WTC11 (cell line): ENCODE measurements at regions not wholly inside any gene's neighbourhood (a gene's known extent, or its start where the extent isn't known, plus 50 kb on each side); places are given as distances from the start of the nearest gene placed in this dataset.

ENCODE experiments used
- ATAC-seq: fragments of 200-7000 bp; cut with Tn5 transposase; 2 replicates; pipeline ENCODE4 v1.10.0; 2021; ENCODE audit warnings: mild to moderate bottlenecking, moderate library complexity
- CTCF ChIA-PET: fragments of 300-600 bp; sonication (Branson Sonifier 250); formaldehyde crosslinking; loops from one replicate; lab custom pipeline; 2021; ENCODE audit warnings: antibody characterized with exemption; lab: Charles Lee
- POLR2A ChIA-PET: fragments of 350-600 bp; sonication (Branson Sonifier 250); formaldehyde crosslinking; loops from one replicate; lab custom pipeline; 2021; ENCODE audit warnings: antibody characterized with exemption; lab: Charles Lee
- DNase-seq: peaks from one replicate; pipeline ENCODE4 v3.0.0; 2021; ENCODE audit warnings: low spot score
- H3K27ac Mint-ChIP-seq: 2 replicates; pipeline ENCODE4 v1.8.0; 2021; ENCODE audit warnings: mixed read lengths
- H3K27me3 Mint-ChIP-seq: 2 replicates; pipeline ENCODE4 v1.8.0; 2021; ENCODE audit warnings: low read depth, mild to moderate bottlenecking, moderate library complexity, mixed read lengths
- H3K36me3 Mint-ChIP-seq: 2 replicates; pipeline ENCODE4 v1.8.0; 2021; ENCODE audit warnings: mixed read lengths
- H3K4me1 Mint-ChIP-seq: 2 replicates; pipeline ENCODE4 v1.8.0; 2022; ENCODE audit warnings: mixed read lengths
- H3K4me3 Mint-ChIP-seq: 2 replicates; pipeline ENCODE4 v1.8.0; 2021; ENCODE audit warnings: mild to moderate bottlenecking, moderate library complexity, mixed read lengths
- H3K9me3 Mint-ChIP-seq: 2 replicates; pipeline ENCODE4 v1.8.0; 2021; ENCODE audit warnings: mixed read lengths
- ATF1 ChIP-seq: sonication (generic); formaldehyde crosslinking; IDR thresholded peaks from 2 replicates; pipeline ENCODE4 v1.8.1; 2023; ENCODE audit warnings: mild to moderate bottlenecking, moderate library complexity, missing genetic modification reagents
- ELF4 ChIP-seq: sonication (generic); formaldehyde crosslinking; IDR thresholded peaks from 2 replicates; pipeline ENCODE4 v1.8.1; 2022; ENCODE audit warnings: low read depth, mild to moderate bottlenecking, moderate library complexity, missing genetic modification reagents
- ETV6 ChIP-seq: sonication (generic); formaldehyde crosslinking; IDR thresholded peaks from 2 replicates; pipeline ENCODE4 v1.8.1; 2022; ENCODE audit warnings: mild to moderate bottlenecking, missing genetic modification reagents
- JUN ChIP-seq: sonication (generic); formaldehyde crosslinking; IDR thresholded peaks from 2 replicates; pipeline ENCODE4 v1.8.0; 2023; ENCODE audit warnings: mild to moderate bottlenecking, missing genetic modification reagents
- NFATC4 ChIP-seq: fragments of 250-450 bp; sonication (Bioruptor Pico); IDR thresholded peaks from 2 replicates; pipeline ENCODE4 v1.9.0; 2021; ENCODE audit warnings: mild to moderate bottlenecking
- OVOL2 ChIP-seq: fragments of 250-450 bp; sonication (Bioruptor Pico); IDR thresholded peaks from 2 replicates; pipeline ENCODE4 v1.9.0; 2021; ENCODE audit warnings: mild to moderate bottlenecking, borderline replicate concordance
- SOX15 ChIP-seq: fragments of 250-450 bp; sonication (Bioruptor Pico); IDR thresholded peaks from 2 replicates; pipeline ENCODE4 v1.9.0; 2021; ENCODE audit warnings: mild to moderate bottlenecking
- ZBTB21 ChIP-seq: sonication (generic); formaldehyde crosslinking; IDR thresholded peaks from 2 replicates; pipeline ENCODE4 v1.8.1; 2023; ENCODE audit warnings: mild to moderate bottlenecking, missing genetic modification reagents, borderline replicate concordance
- ZNF138 ChIP-seq: sonication (generic); formaldehyde crosslinking; conservative IDR thresholded peaks from 2 replicates; pipeline ENCODE4 v1.8.1; 2022; ENCODE audit warnings: mild to moderate bottlenecking, moderate library complexity, missing genetic modification reagents
- ZNF396 ChIP-seq: fragments of 250-450 bp; sonication (Bioruptor Pico); IDR thresholded peaks from 2 replicates; pipeline ENCODE4 v1.8.0; 2021; ENCODE audit warnings: mild to moderate bottlenecking, moderate library complexity, borderline replicate concordance
- ZNF416 ChIP-seq: fragments of 250-450 bp; sonication (Bioruptor Pico); IDR thresholded peaks from 2 replicates; pipeline ENCODE4 v1.9.0; 2021; ENCODE audit warnings: mild to moderate bottlenecking, inconsistent platforms
- TF ChIP-seq, protein P1 (sequence below): fragments of 200-600 bp; IDR thresholded peaks from 2 replicates; pipeline ENCODE4 v1.8.0; 2022; ENCODE audit warnings: antibody characterized with exemption
- TF ChIP-seq, protein P2 (sequence below): sonication (generic); formaldehyde crosslinking; IDR thresholded peaks from 2 replicates; pipeline ENCODE4 v1.8.0; 2022; ENCODE audit warnings: missing genetic modification reagents
- TF ChIP-seq, protein P3 (sequence below): sonication (generic); formaldehyde crosslinking; IDR thresholded peaks from 2 replicates; pipeline ENCODE4 v1.8.0; 2022; ENCODE audit warnings: mild to moderate bottlenecking, missing genetic modification reagents
- TF ChIP-seq, protein P4 (sequence below): sonication (generic); formaldehyde crosslinking; IDR thresholded peaks from 2 replicates; pipeline ENCODE4 v1.8.0; 2023; ENCODE audit warnings: missing genetic modification reagents, mild to moderate bottlenecking, borderline replicate concordance
- TF ChIP-seq, protein P5 (sequence below): sonication (generic); formaldehyde crosslinking; IDR thresholded peaks from 2 replicates; pipeline ENCODE4 v1.8.1; 2023; ENCODE audit warnings: mild to moderate bottlenecking, missing genetic modification reagents

DNA sequence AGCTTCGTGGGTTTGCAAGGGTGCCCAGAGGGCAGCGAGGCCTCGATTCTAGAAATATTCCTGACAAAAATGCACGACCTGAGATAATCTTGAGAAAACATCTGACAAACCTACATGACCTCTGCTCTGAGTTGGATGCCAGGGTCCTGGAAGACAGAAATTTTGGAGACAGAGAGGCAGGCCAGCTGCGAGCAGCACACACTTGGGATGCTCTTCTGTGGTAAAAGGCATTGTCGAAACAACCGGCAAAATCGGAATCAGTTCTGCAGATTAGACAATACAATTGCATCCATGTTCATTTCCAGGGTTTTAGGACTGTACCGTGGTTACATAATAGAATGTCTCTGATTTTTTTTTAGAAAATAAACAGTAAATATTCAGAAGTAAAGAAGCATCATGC lies 74.2 kb downstream of the GADD45G start:
- CTCF ChIA-PET: interaction anchor here (1.5 to 2.7 kb wide), 2 partner anchors 74 to 76 kb away, joined by 11 to 30 read pairs; partner anchors contain the start of gene GADD45G

DNA sequence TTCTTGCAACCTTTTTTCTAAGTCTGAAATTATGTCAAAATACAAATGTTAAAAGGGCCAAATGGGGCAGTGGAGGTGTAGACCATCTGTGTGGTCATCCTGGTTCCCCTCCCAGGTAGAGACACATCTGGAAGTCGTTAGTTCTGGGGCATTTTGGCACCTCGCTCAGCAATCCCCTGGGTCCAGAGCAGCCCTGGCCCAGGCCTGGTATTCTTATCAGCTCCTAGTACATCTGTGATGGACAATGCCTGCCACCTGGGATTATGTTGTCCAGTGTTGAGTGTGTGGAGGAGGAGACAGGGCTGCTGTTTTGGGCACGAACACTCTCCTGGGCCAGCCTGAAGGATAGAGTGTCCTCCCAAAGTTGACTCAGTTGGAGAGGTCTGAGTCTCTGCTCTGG lies 74.8 kb downstream of the GADD45G start:
- TF ChIP-seq ZBTB21 (CRISPR knock-in tag) (no peak), ETV6 (CRISPR knock-in tag) (no peak), ATF1 (CRISPR knock-in tag) (no peak), ZNF396 (no peak), NFATC4 (CRISPR knock-in tag) (no peak), JUN (CRISPR knock-in tag) (no peak), ZNF138 (CRISPR knock-in tag) (no peak), OVOL2 (no peak), SOX15 (CRISPR knock-in tag) (no peak), ELF4 (no peak)
- TF ChIP-seq, protein P1, sequence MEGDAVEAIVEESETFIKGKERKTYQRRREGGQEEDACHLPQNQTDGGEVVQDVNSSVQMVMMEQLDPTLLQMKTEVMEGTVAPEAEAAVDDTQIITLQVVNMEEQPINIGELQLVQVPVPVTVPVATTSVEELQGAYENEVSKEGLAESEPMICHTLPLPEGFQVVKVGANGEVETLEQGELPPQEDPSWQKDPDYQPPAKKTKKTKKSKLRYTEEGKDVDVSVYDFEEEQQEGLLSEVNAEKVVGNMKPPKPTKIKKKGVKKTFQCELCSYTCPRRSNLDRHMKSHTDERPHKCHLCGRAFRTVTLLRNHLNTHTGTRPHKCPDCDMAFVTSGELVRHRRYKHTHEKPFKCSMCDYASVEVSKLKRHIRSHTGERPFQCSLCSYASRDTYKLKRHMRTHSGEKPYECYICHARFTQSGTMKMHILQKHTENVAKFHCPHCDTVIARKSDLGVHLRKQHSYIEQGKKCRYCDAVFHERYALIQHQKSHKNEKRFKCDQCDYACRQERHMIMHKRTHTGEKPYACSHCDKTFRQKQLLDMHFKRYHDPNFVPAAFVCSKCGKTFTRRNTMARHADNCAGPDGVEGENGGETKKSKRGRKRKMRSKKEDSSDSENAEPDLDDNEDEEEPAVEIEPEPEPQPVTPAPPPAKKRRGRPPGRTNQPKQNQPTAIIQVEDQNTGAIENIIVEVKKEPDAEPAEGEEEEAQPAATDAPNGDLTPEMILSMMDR: no peak
- TF ChIP-seq, protein P2, sequence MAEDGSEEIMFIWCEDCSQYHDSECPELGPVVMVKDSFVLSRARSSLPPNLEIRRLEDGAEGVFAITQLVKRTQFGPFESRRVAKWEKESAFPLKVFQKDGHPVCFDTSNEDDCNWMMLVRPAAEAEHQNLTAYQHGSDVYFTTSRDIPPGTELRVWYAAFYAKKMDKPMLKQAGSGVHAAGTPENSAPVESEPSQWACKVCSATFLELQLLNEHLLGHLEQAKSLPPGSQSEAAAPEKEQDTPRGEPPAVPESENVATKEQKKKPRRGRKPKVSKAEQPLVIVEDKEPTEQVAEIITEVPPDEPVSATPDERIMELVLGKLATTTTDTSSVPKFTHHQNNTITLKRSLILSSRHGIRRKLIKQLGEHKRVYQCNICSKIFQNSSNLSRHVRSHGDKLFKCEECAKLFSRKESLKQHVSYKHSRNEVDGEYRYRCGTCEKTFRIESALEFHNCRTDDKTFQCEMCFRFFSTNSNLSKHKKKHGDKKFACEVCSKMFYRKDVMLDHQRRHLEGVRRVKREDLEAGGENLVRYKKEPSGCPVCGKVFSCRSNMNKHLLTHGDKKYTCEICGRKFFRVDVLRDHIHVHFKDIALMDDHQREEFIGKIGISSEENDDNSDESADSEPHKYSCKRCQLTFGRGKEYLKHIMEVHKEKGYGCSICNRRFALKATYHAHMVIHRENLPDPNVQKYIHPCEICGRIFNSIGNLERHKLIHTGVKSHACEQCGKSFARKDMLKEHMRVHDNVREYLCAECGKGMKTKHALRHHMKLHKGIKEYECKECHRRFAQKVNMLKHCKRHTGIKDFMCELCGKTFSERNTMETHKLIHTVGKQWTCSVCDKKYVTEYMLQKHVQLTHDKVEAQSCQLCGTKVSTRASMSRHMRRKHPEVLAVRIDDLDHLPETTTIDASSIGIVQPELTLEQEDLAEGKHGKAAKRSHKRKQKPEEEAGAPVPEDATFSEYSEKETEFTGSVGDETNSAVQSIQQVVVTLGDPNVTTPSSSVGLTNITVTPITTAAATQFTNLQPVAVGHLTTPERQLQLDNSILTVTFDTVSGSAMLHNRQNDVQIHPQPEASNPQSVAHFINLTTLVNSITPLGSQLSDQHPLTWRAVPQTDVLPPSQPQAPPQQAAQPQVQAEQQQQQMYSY (CRISPR knock-in tag): no peak
- TF ChIP-seq, protein P3, sequence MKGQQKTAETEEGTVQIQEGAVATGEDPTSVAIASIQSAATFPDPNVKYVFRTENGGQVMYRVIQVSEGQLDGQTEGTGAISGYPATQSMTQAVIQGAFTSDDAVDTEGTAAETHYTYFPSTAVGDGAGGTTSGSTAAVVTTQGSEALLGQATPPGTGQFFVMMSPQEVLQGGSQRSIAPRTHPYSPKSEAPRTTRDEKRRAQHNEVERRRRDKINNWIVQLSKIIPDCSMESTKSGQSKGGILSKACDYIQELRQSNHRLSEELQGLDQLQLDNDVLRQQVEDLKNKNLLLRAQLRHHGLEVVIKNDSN (CRISPR knock-in tag): no peak
- TF ChIP-seq, protein P4, sequence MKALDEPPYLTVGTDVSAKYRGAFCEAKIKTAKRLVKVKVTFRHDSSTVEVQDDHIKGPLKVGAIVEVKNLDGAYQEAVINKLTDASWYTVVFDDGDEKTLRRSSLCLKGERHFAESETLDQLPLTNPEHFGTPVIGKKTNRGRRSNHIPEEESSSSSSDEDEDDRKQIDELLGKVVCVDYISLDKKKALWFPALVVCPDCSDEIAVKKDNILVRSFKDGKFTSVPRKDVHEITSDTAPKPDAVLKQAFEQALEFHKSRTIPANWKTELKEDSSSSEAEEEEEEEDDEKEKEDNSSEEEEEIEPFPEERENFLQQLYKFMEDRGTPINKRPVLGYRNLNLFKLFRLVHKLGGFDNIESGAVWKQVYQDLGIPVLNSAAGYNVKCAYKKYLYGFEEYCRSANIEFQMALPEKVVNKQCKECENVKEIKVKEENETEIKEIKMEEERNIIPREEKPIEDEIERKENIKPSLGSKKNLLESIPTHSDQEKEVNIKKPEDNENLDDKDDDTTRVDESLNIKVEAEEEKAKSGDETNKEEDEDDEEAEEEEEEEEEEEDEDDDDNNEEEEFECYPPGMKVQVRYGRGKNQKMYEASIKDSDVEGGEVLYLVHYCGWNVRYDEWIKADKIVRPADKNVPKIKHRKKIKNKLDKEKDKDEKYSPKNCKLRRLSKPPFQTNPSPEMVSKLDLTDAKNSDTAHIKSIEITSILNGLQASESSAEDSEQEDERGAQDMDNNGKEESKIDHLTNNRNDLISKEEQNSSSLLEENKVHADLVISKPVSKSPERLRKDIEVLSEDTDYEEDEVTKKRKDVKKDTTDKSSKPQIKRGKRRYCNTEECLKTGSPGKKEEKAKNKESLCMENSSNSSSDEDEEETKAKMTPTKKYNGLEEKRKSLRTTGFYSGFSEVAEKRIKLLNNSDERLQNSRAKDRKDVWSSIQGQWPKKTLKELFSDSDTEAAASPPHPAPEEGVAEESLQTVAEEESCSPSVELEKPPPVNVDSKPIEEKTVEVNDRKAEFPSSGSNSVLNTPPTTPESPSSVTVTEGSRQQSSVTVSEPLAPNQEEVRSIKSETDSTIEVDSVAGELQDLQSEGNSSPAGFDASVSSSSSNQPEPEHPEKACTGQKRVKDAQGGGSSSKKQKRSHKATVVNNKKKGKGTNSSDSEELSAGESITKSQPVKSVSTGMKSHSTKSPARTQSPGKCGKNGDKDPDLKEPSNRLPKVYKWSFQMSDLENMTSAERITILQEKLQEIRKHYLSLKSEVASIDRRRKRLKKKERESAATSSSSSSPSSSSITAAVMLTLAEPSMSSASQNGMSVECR (CRISPR knock-in tag): no peak
- TF ChIP-seq, protein P5, sequence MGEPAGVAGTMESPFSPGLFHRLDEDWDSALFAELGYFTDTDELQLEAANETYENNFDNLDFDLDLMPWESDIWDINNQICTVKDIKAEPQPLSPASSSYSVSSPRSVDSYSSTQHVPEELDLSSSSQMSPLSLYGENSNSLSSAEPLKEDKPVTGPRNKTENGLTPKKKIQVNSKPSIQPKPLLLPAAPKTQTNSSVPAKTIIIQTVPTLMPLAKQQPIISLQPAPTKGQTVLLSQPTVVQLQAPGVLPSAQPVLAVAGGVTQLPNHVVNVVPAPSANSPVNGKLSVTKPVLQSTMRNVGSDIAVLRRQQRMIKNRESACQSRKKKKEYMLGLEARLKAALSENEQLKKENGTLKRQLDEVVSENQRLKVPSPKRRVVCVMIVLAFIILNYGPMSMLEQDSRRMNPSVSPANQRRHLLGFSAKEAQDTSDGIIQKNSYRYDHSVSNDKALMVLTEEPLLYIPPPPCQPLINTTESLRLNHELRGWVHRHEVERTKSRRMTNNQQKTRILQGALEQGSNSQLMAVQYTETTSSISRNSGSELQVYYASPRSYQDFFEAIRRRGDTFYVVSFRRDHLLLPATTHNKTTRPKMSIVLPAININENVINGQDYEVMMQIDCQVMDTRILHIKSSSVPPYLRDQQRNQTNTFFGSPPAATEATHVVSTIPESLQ (CRISPR knock-in tag): no peak

More for the DNA sequence above, 74.2 kb downstream of the GADD45G start:
- H3K4me3 Mint-ChIP-seq: 0 out of 2 replicates have a peak overlapping the region, but pooled peaks have one; percentile 24
- H3K27me3 Mint-ChIP-seq: peaks cover 25% of the 10 kb centered on the region
- no peak for TF ChIP-seq ZNF416 (CRISPR knock-in tag)
- TF ChIP-seq, all 79 proteins: peak for 0
- H3K27ac Mint-ChIP-seq: peak overlapping the region; percentile 96
- DNase-seq (no peak), ATAC-seq (no peak)
- peaks cover 65% of the 10 kb centered on the region for H3K4me1 Mint-ChIP-seq
- POLR2A ChIA-PET: interaction anchor here (1.4 kb wide), 1 partner anchor 16 kb away, joined by 8 read pairs; no protein-coding TSS in a partner anchor
- H3K9me3 Mint-ChIP-seq: peaks cover 10% of the 10 kb centered on the region
- peaks cover 23% of the 10 kb centered on the region for H3K36me3 Mint-ChIP-seq

More for the DNA sequence above, 74.8 kb downstream of the GADD45G start:
- ATAC-seq (no peak), DNase-seq (no peak)
- Mint-ChIP-seq H3K4me3 (no peak overlapping the region), H3K36me3 (peaks cover 23% of the 10 kb centered on the region), H3K27ac (no peak overlapping the region), H3K27me3 (peaks cover 25% of the 10 kb centered on the region), H3K9me3 (peaks cover 10% of the 10 kb centered on the region), H3K4me1 (peaks cover 62% of the 10 kb centered on the region)
- ChIA-PET POLR2A (no interaction called here), CTCF (no interaction called here)
